Heart left ventricle (tissue), 13 donors: ENCODE measurements at regions not wholly inside any gene's neighbourhood (a gene's known extent, or its start where the extent isn't known, plus 50 kb on each side); places are given as distances from the start of the nearest gene placed in this dataset.

ENCODE experiments used
- POLR2A ChIP-seq, 2 donors: fragments of 450-650 bp; IDR thresholded peaks; one replicate each; pipeline ENCODE4 v1.6.1; 2017; ENCODE audit warnings: antibody characterized with exemption in 2 of 2, mild to moderate bottlenecking in 2 of 2, moderate library complexity in 2 of 2
- TF ChIP-seq, protein P1 (sequence below), 12 donors: fragments of 200-600 bp; sonication (generic) in 4 of 12; IDR thresholded peaks; one replicate each; pipeline versions ENCODE4 v1.5.0 to v1.8.0; 2018 to 2022; ENCODE audit warnings: antibody characterized with exemption in 12 of 12, mild to moderate bottlenecking in 5 of 12
- donor health status: ischemic (EF 13 %, LVEDD 7.1; RV severe dilation, severe dysfunction).
- donor health status: DM: no; HTN: yes; CAD: no.
- donor health status: DM: no; HTN: no; CAD: no.
- donor health status: ischemic (EF 25% LVEDD 6.9; RV normal size, moderate dysfunction).
- donor health status: ischemic (EF 25% LVEDD 5.7; RV mildly dilated, moderate dysfunction).
- donor health status: ischemic (EF 35%, LVEDD 5.7; RV mildly dilated, moderate dysfunction).
- donor health status: nonischemic (EF 11% LVEDD 7.7; RV severe dilation, severe dysfunction).
- donor health status: DM: yes; HTN: yes; CAD: no.
- donor health status: PGD.
- donor health status: ischemic (EF 29% LVEDD 5.4; RV normal size, mild dysfunction).
- donor health status: nonischemic (EF 23%, LVEDD 6.1; RV moderate dilation, normal function).

DNA sequence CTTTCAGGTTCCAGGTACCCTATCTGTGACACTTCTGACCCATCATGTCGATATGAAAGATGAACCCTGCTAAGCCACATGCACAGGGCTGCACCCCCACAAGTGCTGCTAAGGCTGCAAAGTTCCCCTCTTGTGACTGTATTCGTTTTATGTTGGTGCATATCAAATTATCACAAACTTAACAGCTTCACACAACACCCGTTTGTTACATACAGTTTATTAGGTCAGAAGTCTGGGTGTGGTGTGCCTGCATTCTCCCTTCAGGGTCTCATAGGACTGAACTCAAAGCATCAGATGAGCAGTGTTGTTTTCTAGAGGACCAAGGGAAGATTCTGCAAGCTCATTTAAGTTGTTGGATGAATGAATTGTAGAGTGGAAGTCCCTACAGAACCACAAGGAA, 199.4 kb downstream of the ANAPC1 start:
- no peak for TF ChIP-seq POLR2A (IDR thresholded peaks at IDR 0.05)
- TF ChIP-seq, protein P1, sequence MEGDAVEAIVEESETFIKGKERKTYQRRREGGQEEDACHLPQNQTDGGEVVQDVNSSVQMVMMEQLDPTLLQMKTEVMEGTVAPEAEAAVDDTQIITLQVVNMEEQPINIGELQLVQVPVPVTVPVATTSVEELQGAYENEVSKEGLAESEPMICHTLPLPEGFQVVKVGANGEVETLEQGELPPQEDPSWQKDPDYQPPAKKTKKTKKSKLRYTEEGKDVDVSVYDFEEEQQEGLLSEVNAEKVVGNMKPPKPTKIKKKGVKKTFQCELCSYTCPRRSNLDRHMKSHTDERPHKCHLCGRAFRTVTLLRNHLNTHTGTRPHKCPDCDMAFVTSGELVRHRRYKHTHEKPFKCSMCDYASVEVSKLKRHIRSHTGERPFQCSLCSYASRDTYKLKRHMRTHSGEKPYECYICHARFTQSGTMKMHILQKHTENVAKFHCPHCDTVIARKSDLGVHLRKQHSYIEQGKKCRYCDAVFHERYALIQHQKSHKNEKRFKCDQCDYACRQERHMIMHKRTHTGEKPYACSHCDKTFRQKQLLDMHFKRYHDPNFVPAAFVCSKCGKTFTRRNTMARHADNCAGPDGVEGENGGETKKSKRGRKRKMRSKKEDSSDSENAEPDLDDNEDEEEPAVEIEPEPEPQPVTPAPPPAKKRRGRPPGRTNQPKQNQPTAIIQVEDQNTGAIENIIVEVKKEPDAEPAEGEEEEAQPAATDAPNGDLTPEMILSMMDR (IDR thresholded peaks at IDR 0.05), result no peak
